Prostate gland (tissue), 2 donors: ENCODE measurements at regions not wholly inside any gene's neighbourhood (a gene's known extent, or its start where the extent isn't known, plus 50 kb on each side); places are given as distances from the start of the nearest gene placed in this dataset.

Source experiments
- DNase-seq: peaks from one replicate; pipeline ENCODE4 v3.0.0-alpha.2; 2019; ENCODE audit warnings: low spot score
- H3K27ac ChIP-seq, 2 donors: fragments of 200-600 bp; sonication (generic); 2 replicates each; pipeline ENCODE4 v1.5.1; 2017 to 2019
- H3K27me3 ChIP-seq: fragments of 200-600 bp; sonication (generic); replicated peaks from 2 replicates; pipeline ENCODE4 v1.5.1; 2019; ENCODE audit not compliant: insufficient read depth
- H3K36me3 ChIP-seq, 2 donors: fragments of 200-600 bp; sonication (generic); 1 replicate in 1 of 2; 2 replicates in 1 of 2; pipeline versions ENCODE4 v1.5.1 to v1.8.1; 2017 to 2019
- H3K4me1 ChIP-seq: fragments of 200-600 bp; sonication (generic); replicated peaks from 2 replicates; pipeline ENCODE4 v1.5.1; 2019
- H3K4me3 ChIP-seq, 2 donors: fragments of 200-600 bp; sonication (generic); 2 replicates each; pipeline ENCODE4 v1.5.1; 2017 to 2019
- H3K9me3 ChIP-seq: fragments of 200-600 bp; sonication (generic); 2 replicates; pipeline ENCODE4 v1.5.1; 2017
- CTCF ChIP-seq, 4 experiments: fragments of 200-600 bp in 2 of 4; fragments of 450-650 bp in 2 of 4; sonication (generic) in 2 of 4; IDR thresholded peaks; 1 replicate in 3 of 4; 2 replicates in 1 of 4; pipeline ENCODE4 v1.5.1; 2016 to 2019; ENCODE audit warnings: antibody characterized with exemption in 4 of 4, mild to moderate bottlenecking in 2 of 4, moderate library complexity in 2 of 4
- POLR2A ChIP-seq: fragments of 450-650 bp; IDR thresholded peaks from one replicate; pipeline ENCODE4 v1.6.1; 2016; ENCODE audit warnings: antibody characterized with exemption, mild to moderate bottlenecking
- POLR2AphosphoS5 ChIP-seq: sonication (generic); formaldehyde crosslinking; IDR thresholded peaks from one replicate; pipeline ENCODE4 v1.6.1; 2017; ENCODE audit warnings: antibody characterized with exemption
- WGBS: methylation state at CpG from one replicate; pipeline ENCODE4 v1.1.5; 2018; 5-methylcytosine and 5-hydroxymethylcytosine counted together
- intact Hi-C: fragments of 100-400 bp; cut with DNase I; formaldehyde crosslinking; loops from one replicate; pipeline ENCODE4 v1.14.2; 2022

- H3K36me3 ChIP-seq = no peaks in the 10 kb centered on the region
- no peak overlapping the region for H3K4me3 ChIP-seq
- peak; percentile 5 for DNase-seq
- H3K27ac ChIP-seq = no peak overlapping the region
- intact Hi-C loops = no loop called here
- WGBS = 25% methylated on average over 1 of the region's 1 CpG
- no peaks in the 10 kb centered on the region for H3K4me1 ChIP-seq
- TF ChIP-seq POLR2A (no peak), CTCF (IDR thresholded peaks at IDR 0.05) (no peak), POLR2AphosphoS5 (no peak)
- no peaks in the 10 kb centered on the region for H3K27me3 ChIP-seq
- H3K9me3 ChIP-seq = no peaks in the 10 kb centered on the region
Measured at GRCh38 chr2:14815201-14815600, 182.7 kb downstream of the LRATD1 start.

- no peaks in the 10 kb centered on the region for H3K27me3 ChIP-seq
- H3K4me3 ChIP-seq = no peak overlapping the region
- intact Hi-C loops = no loop called here
- 71% methylated on average over 9 of the region's 9 CpGs for WGBS
- no peaks in the 10 kb centered on the region for H3K9me3 ChIP-seq
- H3K36me3 ChIP-seq = no peaks in the 10 kb centered on the region
- DNase-seq = no peak
- H3K4me1 ChIP-seq = no peaks in the 10 kb centered on the region
- H3K27ac ChIP-seq = no peak overlapping the region
- no peak for TF ChIP-seq POLR2A
- TF ChIP-seq CTCF (IDR thresholded peaks at IDR 0.05) = no peak
- TF ChIP-seq POLR2AphosphoS5 = no peak
Measured at GRCh38 chr2:14816069-14817060, 183.8 kb downstream of the LRATD1 start.

GRCh38 chr2:14817848-14818247, 185.3 kb downstream of the LRATD1 start:
- no peaks in the 10 kb centered on the region for H3K9me3 ChIP-seq
- no peak for DNase-seq
- WGBS = 77% methylated on average over 4 of the region's 4 CpGs
- H3K4me1 ChIP-seq = no peaks in the 10 kb centered on the region
- no peak overlapping the region for H3K27ac ChIP-seq
- H3K36me3 ChIP-seq = no peaks in the 10 kb centered on the region
- no peak overlapping the region for H3K4me3 ChIP-seq
- TF ChIP-seq CTCF (IDR thresholded peaks at IDR 0.05) = no peak
- TF ChIP-seq POLR2A = no peak
- no peak for TF ChIP-seq POLR2AphosphoS5
- no peaks in the 10 kb centered on the region for H3K27me3 ChIP-seq
- intact Hi-C loops = no loop called here

DNA sequence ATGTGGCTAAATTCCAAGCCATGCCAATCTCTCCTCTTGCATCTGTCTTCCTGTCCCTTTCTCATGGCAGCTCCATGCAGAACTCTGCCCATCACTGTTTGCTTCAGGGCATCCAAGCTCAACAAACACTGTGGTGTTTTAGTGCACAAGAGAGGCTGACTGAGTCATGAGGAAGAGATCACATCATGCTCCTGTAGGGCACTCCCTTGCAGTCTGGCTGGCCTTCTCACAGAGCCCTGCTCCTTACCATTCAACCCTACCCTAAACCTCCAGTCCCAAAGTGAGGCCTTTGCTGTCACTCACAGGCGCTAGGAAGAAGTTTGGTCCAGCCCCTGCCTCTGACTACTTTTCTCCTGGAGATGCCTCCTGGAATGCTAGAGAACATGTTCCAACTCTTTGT, 194.0 kb downstream of the LRATD1 start:
- no peaks in the 10 kb centered on the region for H3K4me1 ChIP-seq
- no peaks in the 10 kb centered on the region for H3K27me3 ChIP-seq
- no peak for DNase-seq
- H3K36me3 ChIP-seq = no peaks in the 10 kb centered on the region
- TF ChIP-seq POLR2A (no peak), POLR2AphosphoS5 (no peak), CTCF (IDR thresholded peaks at IDR 0.05) (no peak)
- no peak overlapping the region for H3K27ac ChIP-seq
- no peak overlapping the region for H3K4me3 ChIP-seq
- intact Hi-C loops = no loop called here
- 94% methylated on average over 1 of the region's 1 CpG for WGBS
- H3K9me3 ChIP-seq = no peaks in the 10 kb centered on the region
